ENCODE measurements at regions not wholly inside any gene's neighbourhood (a gene's known extent, or its start where the extent isn't known, plus 50 kb on each side); places are given as distances from the start of the nearest gene placed in this dataset.

DNA sequence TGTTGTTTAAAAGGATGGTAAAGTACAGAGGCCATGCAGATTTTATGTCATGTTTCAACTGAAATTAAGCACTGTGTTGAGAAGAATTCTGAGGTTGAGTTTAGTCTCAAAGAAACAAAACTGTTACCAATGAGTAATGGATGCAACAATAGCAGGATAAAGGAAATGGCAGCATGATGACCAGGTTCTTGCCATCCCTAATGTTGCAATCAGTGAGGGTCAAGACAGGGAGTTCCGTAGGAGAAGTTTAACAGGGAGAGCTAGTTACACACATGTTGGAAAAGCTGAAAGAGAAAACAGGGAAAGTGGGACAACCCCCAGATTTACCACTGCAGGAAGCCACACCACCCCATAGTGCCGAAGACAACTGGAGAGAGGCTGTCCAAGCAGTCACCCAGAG is 343.8 kb upstream of the EPHA4 start:
- Histone ChIP-seq H3K4me3 (ENCODE audit: low read depth, low read length) (no peak overlapping the region), H3K36me3 (ENCODE audit: control insufficient read depth, insufficient read depth, low read length) (no peaks in the 10 kb centered on the region), H3K27me3 (ENCODE audit: control insufficient read depth, insufficient read depth, low read length) (no peaks in the 10 kb centered on the region)
- no peak for TF ChIP-seq CTCF (IDR thresholded peaks at IDR 0.05; ENCODE audit: insufficient read depth, low read length, poor library complexity, severe bottlenecking)
- DNase-seq (ENCODE audit: low read depth): no peak

GRCh38 chr2:221914334-221914880 is 342.3 kb upstream of the EPHA4 start:
- H3K27me3 ChIP-seq (ENCODE audit: control insufficient read depth, insufficient read depth, low read length): no peaks in the 10 kb centered on the region
- TF ChIP-seq CTCF (IDR thresholded peaks at IDR 0.05; ENCODE audit: insufficient read depth, low read length, poor library complexity, severe bottlenecking): no peak
- no peak for DNase-seq (ENCODE audit: low read depth)
- H3K4me3 ChIP-seq (ENCODE audit: low read depth, low read length): no peak overlapping the region
- no peaks in the 10 kb centered on the region for H3K36me3 ChIP-seq (ENCODE audit: control insufficient read depth, insufficient read depth, low read length)

GRCh38 chr2:221911890-221912289 is 339.8 kb upstream of the EPHA4 start:
- Histone ChIP-seq H3K27me3 (ENCODE audit: control insufficient read depth, insufficient read depth, low read length) (no peaks in the 10 kb centered on the region), H3K36me3 (ENCODE audit: control insufficient read depth, insufficient read depth, low read length) (no peaks in the 10 kb centered on the region), H3K4me3 (ENCODE audit: low read depth, low read length) (no peak overlapping the region)
- DNase-seq (ENCODE audit: low read depth): no peak
- no peak for TF ChIP-seq CTCF (IDR thresholded peaks at IDR 0.05; ENCODE audit: insufficient read depth, low read length, poor library complexity, severe bottlenecking)

DNA sequence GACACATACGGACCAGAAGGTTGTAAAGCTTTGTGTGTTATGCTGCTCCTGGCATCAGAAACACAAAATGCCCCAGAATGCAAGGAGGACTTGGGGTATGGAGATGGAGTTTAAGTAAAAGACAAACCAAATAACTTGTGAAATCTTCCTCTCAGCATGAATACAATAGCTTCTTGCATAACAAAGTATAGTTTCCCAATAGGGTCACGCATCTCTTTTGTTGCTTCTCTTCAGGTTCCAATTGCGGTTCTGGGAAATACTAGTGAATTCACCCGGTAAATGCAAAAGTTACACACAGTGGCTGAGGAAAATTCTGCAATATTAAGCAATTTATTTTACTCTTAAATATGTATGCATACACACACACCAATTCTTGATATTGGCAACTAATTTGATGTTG is 339.2 kb upstream of the EPHA4 start:
- no peak overlapping the region for H3K4me3 ChIP-seq (ENCODE audit: low read depth, low read length)
- no peaks in the 10 kb centered on the region for H3K36me3 ChIP-seq (ENCODE audit: control insufficient read depth, insufficient read depth, low read length)
- no peak for DNase-seq (ENCODE audit: low read depth)
- no peak for TF ChIP-seq CTCF (IDR thresholded peaks at IDR 0.05; ENCODE audit: insufficient read depth, low read length, poor library complexity, severe bottlenecking)
- no peaks in the 10 kb centered on the region for H3K27me3 ChIP-seq (ENCODE audit: control insufficient read depth, insufficient read depth, low read length)

- H3K27me3 ChIP-seq (ENCODE audit: control insufficient read depth, insufficient read depth, low read length): no peaks in the 10 kb centered on the region
- H3K36me3 ChIP-seq (ENCODE audit: control insufficient read depth, insufficient read depth, low read length): no peaks in the 10 kb centered on the region
- DNase-seq (ENCODE audit: low read depth): no peak
- H3K4me3 ChIP-seq (ENCODE audit: low read depth, low read length): no peak overlapping the region
- no peak for TF ChIP-seq CTCF (IDR thresholded peaks at IDR 0.05; ENCODE audit: insufficient read depth, low read length, poor library complexity, severe bottlenecking)
These were observed 336.4 kb upstream of the EPHA4 start for GRCh38 chr2:221908518-221908917.

DNA sequence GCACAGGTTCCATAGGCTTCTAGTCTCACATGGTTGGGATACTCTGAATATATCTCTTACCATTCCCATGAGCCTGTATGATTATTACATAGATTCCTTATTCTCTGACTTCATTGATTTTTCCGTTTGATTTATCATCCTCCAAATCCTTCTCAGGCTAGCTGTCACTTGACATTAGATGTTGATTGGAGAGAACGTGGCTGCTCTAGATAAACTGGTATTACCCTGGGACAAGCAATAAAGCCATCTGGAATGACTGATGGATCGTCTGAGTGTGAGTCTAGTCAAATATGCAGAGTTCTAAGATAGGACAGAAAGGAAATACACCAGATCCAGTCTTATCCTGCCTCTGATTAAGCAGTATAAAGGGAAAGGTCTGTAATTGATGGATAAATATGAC is 325.6 kb upstream of the EPHA4 start:
- no peak for TF ChIP-seq CTCF (IDR thresholded peaks at IDR 0.05; ENCODE audit: insufficient read depth, low read length, poor library complexity, severe bottlenecking)
- Histone ChIP-seq H3K36me3 (ENCODE audit: control insufficient read depth, insufficient read depth, low read length) (no peaks in the 10 kb centered on the region), H3K4me3 (ENCODE audit: low read depth, low read length) (no peak overlapping the region), H3K27me3 (ENCODE audit: control insufficient read depth, insufficient read depth, low read length) (no peaks in the 10 kb centered on the region)
- DNase-seq (ENCODE audit: low read depth): no peak

Measured in kidney epithelial cell (primary cell).